NCI-H524 treated with DMSO at 0.1 percent for 48 hours (cell line): ENCODE measurements at regions not wholly inside any gene's neighbourhood (a gene's known extent, or its start where the extent isn't known, plus 50 kb on each side); places are given as distances from the start of the nearest gene placed in this dataset.

Experiments used
- DNase-seq: peaks from one replicate; lab custom pipeline; 2025; lab: John Stamatoyannopoulos, UW

- no peak for DNase-seq
Measured at GRCh38 chr16:86320237-86320595, 190.1 kb upstream of the FOXF1 start.

- DNase-seq, result no peak
Measured at GRCh38 chr16:86321491-86321890, 188.8 kb upstream of the FOXF1 start.

- no peak for DNase-seq
Measured at GRCh38 chr16:86322283-86322682, 188.0 kb upstream of the FOXF1 start.

GRCh38 chr16:86322806-86323205 lies 187.5 kb upstream of the FOXF1 start:
- no peak for DNase-seq

- DNase-seq, result no peak
Measured at GRCh38 chr16:86324320-86324719, 186.0 kb upstream of the FOXF1 start.

- no peak for DNase-seq
Measured at GRCh38 chr16:86325360-86325759, 185.0 kb upstream of the FOXF1 start.

GRCh38 chr16:86325895-86326294 lies 184.4 kb upstream of the FOXF1 start:
- DNase-seq, result no peak

GRCh38 chr16:86327321-86327720 lies 183.0 kb upstream of the FOXF1 start:
- DNase-seq, result no peak

- DNase-seq, result no peak
Measured at GRCh38 chr16:86330906-86331305, 179.4 kb upstream of the FOXF1 start.

- no peak for DNase-seq
Measured at GRCh38 chr16:86334079-86334635, 176.2 kb upstream of the FOXF1 start.

- DNase-seq, result no peak
Measured at GRCh38 chr16:86335266-86336172, 174.8 kb upstream of the FOXF1 start.

GRCh38 chr16:86337138-86337537 lies 173.2 kb upstream of the FOXF1 start:
- DNase-seq, result no peak

GRCh38 chr16:86337581-86338402 lies 172.5 kb upstream of the FOXF1 start:
- DNase-seq, result no peak

GRCh38 chr16:86338403-86339115 lies 171.8 kb upstream of the FOXF1 start:
- DNase-seq, result no peak

GRCh38 chr16:86342161-86342834 lies 168.0 kb upstream of the FOXF1 start:
- DNase-seq, result no peak

GRCh38 chr16:86343027-86343795 lies 167.1 kb upstream of the FOXF1 start:
- DNase-seq, result no peak

- DNase-seq, result no peak
Measured at GRCh38 chr16:86343796-86344585, 166.3 kb upstream of the FOXF1 start.

- no peak for DNase-seq
Measured at GRCh38 chr16:86344586-86344871, 165.8 kb upstream of the FOXF1 start.

- no peak for DNase-seq
Measured at GRCh38 chr16:86344881-86345280, 165.4 kb upstream of the FOXF1 start.

GRCh38 chr16:86345516-86345915 lies 164.8 kb upstream of the FOXF1 start:
- DNase-seq, result no peak
